ENCODE measurements at regions not wholly inside any gene's neighbourhood (a gene's known extent, or its start where the extent isn't known, plus 50 kb on each side); places are given as distances from the start of the nearest gene placed in this dataset.

DNA sequence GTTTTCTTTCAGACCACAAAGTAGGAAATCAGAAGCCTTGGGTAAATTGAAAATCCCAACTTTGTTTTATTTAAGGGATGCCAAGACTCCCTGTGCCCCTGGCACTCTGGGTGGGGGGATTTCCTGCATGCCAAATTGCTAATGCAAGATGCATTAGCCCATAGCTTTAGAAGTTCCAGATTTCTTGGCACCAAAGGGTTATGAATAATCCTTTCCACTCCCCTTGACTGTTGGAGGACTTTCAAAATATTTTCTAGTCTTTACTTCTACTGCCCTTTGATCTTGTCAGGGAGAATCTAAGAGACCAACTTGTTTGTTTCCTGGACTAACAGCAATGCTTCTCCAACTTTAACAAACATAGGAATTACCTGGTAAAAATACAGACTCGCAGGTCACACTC lies 81.8 kb upstream of the TGIF1 start:
- TF ChIP-seq, protein P1, sequence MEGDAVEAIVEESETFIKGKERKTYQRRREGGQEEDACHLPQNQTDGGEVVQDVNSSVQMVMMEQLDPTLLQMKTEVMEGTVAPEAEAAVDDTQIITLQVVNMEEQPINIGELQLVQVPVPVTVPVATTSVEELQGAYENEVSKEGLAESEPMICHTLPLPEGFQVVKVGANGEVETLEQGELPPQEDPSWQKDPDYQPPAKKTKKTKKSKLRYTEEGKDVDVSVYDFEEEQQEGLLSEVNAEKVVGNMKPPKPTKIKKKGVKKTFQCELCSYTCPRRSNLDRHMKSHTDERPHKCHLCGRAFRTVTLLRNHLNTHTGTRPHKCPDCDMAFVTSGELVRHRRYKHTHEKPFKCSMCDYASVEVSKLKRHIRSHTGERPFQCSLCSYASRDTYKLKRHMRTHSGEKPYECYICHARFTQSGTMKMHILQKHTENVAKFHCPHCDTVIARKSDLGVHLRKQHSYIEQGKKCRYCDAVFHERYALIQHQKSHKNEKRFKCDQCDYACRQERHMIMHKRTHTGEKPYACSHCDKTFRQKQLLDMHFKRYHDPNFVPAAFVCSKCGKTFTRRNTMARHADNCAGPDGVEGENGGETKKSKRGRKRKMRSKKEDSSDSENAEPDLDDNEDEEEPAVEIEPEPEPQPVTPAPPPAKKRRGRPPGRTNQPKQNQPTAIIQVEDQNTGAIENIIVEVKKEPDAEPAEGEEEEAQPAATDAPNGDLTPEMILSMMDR (IDR thresholded peaks at IDR 0.05): no peak
- TF ChIP-seq POLR2A (IDR thresholded peaks at IDR 0.05): no peak

Data from lower leg skin (tissue), 3 donors.